ENCODE measurements at regions not wholly inside any gene's neighbourhood (a gene's known extent, or its start where the extent isn't known, plus 50 kb on each side); places are given as distances from the start of the nearest gene placed in this dataset.

- DNase-seq: no peak
Observed at GRCh38 chr4:180564448-180564847, 1678.8 kb upstream of the TENM3 start.

DNA sequence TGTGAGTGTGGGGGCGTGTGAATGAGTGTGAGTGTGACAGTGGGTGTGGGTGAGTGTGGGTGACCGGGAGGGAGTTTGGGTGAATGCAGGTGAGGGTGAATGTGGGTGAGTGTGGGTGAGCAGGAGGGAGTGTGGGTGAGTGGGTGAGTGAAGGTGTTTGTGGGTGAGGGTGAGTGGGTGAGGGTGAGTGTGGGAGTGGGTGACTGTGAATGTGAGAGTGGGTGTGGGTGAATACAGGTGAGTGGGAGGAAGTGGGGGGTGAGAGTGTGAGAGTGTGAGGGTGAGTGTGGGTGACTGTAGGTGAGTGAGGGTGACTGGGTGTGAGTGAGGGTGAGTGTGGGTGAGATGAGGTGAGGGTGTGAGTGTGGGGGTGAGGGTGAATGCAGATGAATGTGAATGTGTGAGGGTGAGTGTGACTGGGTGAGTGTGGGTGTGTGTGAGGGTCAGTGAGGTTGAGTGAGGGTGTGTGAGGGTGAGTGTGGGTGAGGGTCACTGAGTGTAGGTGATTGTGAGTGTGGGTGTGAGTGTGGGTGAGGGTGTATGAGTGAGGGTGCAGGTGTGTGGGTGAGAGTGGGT lies 1677.3 kb upstream of the TENM3 start:
- no peak for DNase-seq

GRCh38 chr4:180566492-180566891 lies 1676.7 kb upstream of the TENM3 start:
- DNase-seq: no peak

GRCh38 chr4:180567080-180567479 lies 1676.1 kb upstream of the TENM3 start:
- DNase-seq: no peak

GRCh38 chr4:180571516-180572055 lies 1671.6 kb upstream of the TENM3 start:
- no peak for DNase-seq

- DNase-seq: no peak
Observed at GRCh38 chr4:180578175-180578574, 1665.0 kb upstream of the TENM3 start.

DNA sequence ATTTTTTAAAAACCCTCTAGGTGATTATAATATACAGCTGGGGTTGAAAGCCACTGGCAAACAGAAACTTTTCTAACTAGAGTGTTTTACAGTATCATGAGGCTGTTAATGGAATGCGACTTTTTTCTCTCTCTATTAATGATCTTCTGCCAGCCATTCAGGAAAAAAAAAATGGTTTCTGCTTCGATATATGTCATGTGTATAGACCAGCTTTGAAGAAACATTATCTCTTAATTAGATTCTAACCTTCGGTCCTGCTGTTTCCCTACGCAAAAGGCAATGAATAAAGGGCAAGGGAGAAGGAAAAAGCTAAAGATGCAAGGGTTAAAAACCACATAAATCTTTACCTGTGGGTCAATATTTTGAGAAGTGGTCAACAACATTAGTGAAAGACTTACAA lies 1662.1 kb upstream of the TENM3 start:
- no peak for DNase-seq

DNA sequence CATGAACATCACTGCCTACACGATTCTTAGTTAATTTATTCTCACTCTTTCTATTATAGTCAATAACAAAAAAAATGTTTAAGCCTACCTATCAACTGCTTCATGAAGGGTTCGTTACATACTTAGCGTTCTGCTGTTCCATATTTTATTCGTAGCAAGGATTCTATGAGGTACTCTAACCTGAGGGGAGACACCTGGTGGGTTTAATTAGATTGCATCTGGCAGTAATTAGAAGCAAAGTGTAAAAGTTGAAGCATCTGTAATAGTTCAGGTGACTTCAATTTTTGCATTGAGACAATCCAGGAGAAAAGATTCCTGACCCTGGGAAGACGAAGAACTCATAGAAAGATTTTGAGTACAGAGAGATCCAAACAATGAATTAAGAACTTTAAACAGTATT lies 1655.8 kb upstream of the TENM3 start:
- DNase-seq: no peak

GRCh38 chr4:180589575-180589974 lies 1653.6 kb upstream of the TENM3 start:
- no peak for DNase-seq

DNA sequence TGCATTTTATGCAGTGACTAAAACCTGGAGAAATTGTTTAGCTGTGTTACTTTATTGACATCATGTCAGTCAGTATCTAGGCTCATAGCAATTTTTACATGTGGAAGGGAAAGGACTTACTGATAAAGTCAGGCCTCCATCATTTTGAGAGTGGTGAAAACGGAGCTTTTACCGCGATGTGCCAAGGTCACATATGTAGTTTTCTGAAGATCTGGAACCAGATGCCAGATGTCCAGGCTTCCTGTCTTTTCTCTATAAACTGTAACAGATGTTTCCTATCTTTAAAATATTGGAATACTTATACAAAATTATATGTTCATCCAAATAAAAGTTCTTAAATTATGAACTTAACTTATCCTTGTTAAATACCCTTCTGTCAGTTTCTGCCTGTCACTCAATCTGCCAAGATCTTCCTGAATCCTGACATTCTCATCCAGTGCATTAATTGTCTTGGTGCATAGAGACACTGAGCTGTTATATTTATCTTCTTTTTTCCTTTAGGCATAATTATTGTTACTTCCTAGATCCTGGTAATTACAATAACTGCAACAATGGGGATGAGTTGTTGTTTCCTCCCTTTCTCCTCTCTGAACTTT lies 1646.2 kb upstream of the TENM3 start:
- no peak for DNase-seq

GRCh38 chr4:180598281-180598680 lies 1644.9 kb upstream of the TENM3 start:
- DNase-seq: no peak

GRCh38 chr4:180603791-180604190 lies 1639.4 kb upstream of the TENM3 start:
- DNase-seq: no peak

DNA sequence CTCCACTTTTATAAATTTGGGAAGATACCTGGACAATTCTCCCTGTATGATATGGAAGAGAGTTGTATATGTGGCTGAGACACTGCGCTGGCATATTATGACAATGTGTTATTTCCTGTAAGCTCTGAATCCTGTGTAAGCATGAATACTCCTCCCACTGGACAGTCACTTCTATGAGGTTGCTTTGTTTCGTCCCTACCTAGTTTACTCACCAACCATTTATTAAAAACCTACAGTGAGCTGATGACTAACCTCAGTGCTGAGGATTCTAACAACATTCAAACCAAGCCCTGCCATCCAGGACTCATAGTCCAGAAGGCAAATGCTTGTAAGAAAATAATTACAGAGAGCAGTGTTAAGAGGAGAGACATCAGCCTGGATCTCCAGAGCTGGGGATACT lies 1632.9 kb upstream of the TENM3 start:
- no peak for DNase-seq

- no peak for DNase-seq
Observed at GRCh38 chr4:180615746-180616145, 1627.5 kb upstream of the TENM3 start.

DNA sequence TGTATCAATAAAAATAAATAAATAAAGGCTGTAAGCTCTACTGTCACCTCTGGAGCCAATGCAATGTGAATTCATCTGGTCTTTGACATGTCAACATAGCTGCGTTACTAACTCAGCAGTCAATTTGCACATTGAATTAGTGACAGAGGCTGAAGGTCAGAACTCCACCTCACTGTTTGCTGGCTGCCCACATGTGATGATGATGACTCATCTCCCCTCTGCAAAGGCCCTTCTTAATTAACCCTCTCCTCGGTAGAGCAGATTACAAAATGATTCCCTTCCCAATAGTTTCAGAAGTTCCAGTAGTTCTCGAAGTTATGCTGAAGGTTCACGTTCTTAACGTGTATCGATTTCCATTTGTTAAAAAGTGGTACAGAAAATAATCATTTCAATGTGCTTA lies 1626.0 kb upstream of the TENM3 start:
- no peak for DNase-seq

DNA sequence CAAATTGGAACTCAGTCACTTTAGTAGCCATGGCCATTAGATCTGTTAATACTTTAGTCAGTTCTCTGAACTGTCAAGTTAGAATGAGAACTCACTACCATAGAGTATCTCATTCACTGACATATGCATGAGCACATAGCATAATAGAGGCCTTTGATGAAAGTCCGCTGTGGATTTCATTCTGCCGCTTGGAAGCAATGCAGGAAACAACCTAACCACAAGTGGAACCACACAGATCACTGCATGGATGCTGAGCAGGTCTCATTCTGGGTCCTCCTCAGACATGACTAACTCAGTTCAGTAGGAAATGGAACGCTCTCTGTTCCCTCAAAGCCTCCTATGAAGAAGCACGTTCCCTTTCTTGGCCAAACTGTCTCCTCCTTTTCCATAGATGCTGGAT lies 1624.8 kb upstream of the TENM3 start:
- DNase-seq: no peak

- DNase-seq: no peak
Observed at GRCh38 chr4:180619440-180619839, 1623.8 kb upstream of the TENM3 start.

DNA sequence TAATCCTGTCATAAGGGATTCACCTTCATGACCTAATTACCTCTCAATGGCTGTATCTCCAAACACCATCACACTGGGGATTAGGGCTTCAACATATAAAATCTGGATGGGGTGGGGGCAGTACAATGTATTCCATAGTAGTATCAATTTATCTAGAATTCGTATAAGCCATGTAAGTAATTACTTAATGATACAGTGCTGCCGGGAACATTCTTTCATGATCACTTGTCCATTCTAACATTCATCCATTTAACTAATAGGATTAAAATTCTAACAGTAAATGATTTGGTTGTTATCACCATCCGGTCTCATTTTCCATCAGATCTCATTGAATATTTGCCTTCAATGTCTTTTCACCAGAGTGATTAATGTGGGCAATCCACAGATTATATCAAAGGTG lies 1620.9 kb upstream of the TENM3 start:
- no peak for DNase-seq

- DNase-seq: no peak
Observed at GRCh38 chr4:180625653-180626052, 1617.5 kb upstream of the TENM3 start.

- DNase-seq: no peak
Observed at GRCh38 chr4:180630012-180630665, 1613.1 kb upstream of the TENM3 start.

- no peak for DNase-seq
Observed at GRCh38 chr4:180634306-180634705, 1608.9 kb upstream of the TENM3 start.

GRCh38 chr4:180635281-180635680 lies 1607.9 kb upstream of the TENM3 start:
- DNase-seq: no peak

- no peak for DNase-seq
Observed at GRCh38 chr4:180636696-180637404, 1606.4 kb upstream of the TENM3 start.

GRCh38 chr4:180637616-180638015 lies 1605.6 kb upstream of the TENM3 start:
- DNase-seq: no peak

Data from activated T-cell treated with anti-CD3 and anti-CD28 coated beads for 4 hours (primary cell).